NB4 (cell line): ENCODE measurements at regions not wholly inside any gene's neighbourhood (a gene's known extent, or its start where the extent isn't known, plus 50 kb on each side); places are given as distances from the start of the nearest gene placed in this dataset.

Experiments used
- CTCF ChIP-seq: IDR thresholded peaks from one replicate; pipeline ENCODE4 v1.5.1; 2012; ENCODE audit warnings: low read depth, low read length
- MAX ChIP-seq: IDR thresholded peaks from 2 replicates; pipeline ENCODE4 v1.6.1; 2011; ENCODE audit warnings: low read depth, low read length
- POLR2A ChIP-seq: IDR thresholded peaks from 2 replicates; pipeline ENCODE4 v1.6.1; 2011; ENCODE audit warnings: mild to moderate bottlenecking; ENCODE audit not compliant: insufficient read length; ENCODE audit errors: extremely low read depth

GRCh38 chr2:180678625-180678972 is 301.8 kb upstream of the UBE2E3 start:
- TF ChIP-seq CTCF (no peak), POLR2A (no peak), MAX (no peak)
